Smooth muscle cell (in vitro differentiated cells): ENCODE measurements at regions not wholly inside any gene's neighbourhood (a gene's known extent, or its start where the extent isn't known, plus 50 kb on each side); places are given as distances from the start of the nearest gene placed in this dataset.

Source experiments
- DNase-seq: peaks from one replicate; lab custom pipeline; 2025; ENCODE audit not compliant: unreplicated experiment; lab: John Stamatoyannopoulos, UW
- H2AFZ ChIP-seq: fragments of 200-600 bp; sonication (generic); 2 replicates; pipeline ENCODE4 v1.6.0; 2016; ENCODE audit warnings: antibody characterized with exemption, low read depth, mild to moderate bottlenecking
- H3F3A ChIP-seq: fragments of 200-600 bp; sonication (generic); 2 replicates; pipeline ENCODE4 v1.6.0; 2017; ENCODE audit warnings: antibody characterized with exemption, low read depth
- H3K27ac ChIP-seq: fragments of 200-600 bp; sonication (generic); 2 replicates; pipeline ENCODE4 v1.5.1; 2016; ENCODE audit warnings: low read depth, mild to moderate bottlenecking
- H3K27me3 ChIP-seq: fragments of 200-600 bp; sonication (generic); 2 replicates; pipeline ENCODE4 v1.6.1; 2016; ENCODE audit warnings: low read depth, mild to moderate bottlenecking
- H3K36me3 ChIP-seq: fragments of 200-600 bp; sonication (generic); 2 replicates; pipeline ENCODE4 v1.5.1; 2016; ENCODE audit warnings: low read depth
- H3K4me1 ChIP-seq: fragments of 200-600 bp; sonication (generic); 2 replicates; pipeline ENCODE4 v1.5.1; 2016; ENCODE audit warnings: low read depth
- H3K4me2 ChIP-seq: fragments of 200-600 bp; sonication (generic); 2 replicates; pipeline ENCODE4 v1.6.0; 2016; ENCODE audit warnings: mild to moderate bottlenecking
- H3K4me3 ChIP-seq: fragments of 200-600 bp; sonication (generic); 2 replicates; pipeline ENCODE4 v1.5.1; 2016; ENCODE audit warnings: mild to moderate bottlenecking
- H3K79me2 ChIP-seq: fragments of 200-600 bp; sonication (generic); 2 replicates; pipeline ENCODE4 v1.6.0; 2016; ENCODE audit warnings: low read depth, mild to moderate bottlenecking
- H3K9ac ChIP-seq: fragments of 200-600 bp; sonication (generic); 2 replicates; pipeline ENCODE4 v1.6.0; 2016; ENCODE audit warnings: low read depth
- H3K9me3 ChIP-seq: fragments of 200-600 bp; sonication (generic); replicated peaks from 2 replicates; pipeline ENCODE4 v1.5.1; 2016; ENCODE audit warnings: low read depth
- H4K20me1 ChIP-seq: fragments of 200-600 bp; sonication (generic); 2 replicates; pipeline ENCODE4 v1.6.0; 2016; ENCODE audit warnings: low read depth
- CTCF ChIP-seq: fragments of 200-600 bp; sonication (generic); IDR thresholded peaks from 2 replicates; pipeline ENCODE4 v1.5.1; 2017; ENCODE audit warnings: borderline replicate concordance, mild to moderate bottlenecking, antibody characterized with exemption; ENCODE audit not compliant: insufficient read depth, poor library complexity, severe bottlenecking
- WGBS: methylation state at CpG from one replicate; pipeline ENCODE4 v1.1.7; 2016; ENCODE audit warnings: low lambda C conversion rate; 5-methylcytosine and 5-hydroxymethylcytosine counted together

GRCh38 chr2:14866736-14867352 is 234.3 kb downstream of the LRATD1 start:
- no peak overlapping the region for H3K9ac ChIP-seq
- H3K9me3 ChIP-seq = no peaks in the 10 kb centered on the region
- no peak overlapping the region for H3K4me2 ChIP-seq
- no peaks in the 10 kb centered on the region for H3K36me3 ChIP-seq
- H3K4me1 ChIP-seq = no peaks in the 10 kb centered on the region
- TF ChIP-seq CTCF = no peak
- 93% methylated on average over 1 of the region's 1 CpG for WGBS
- no peak overlapping the region for H3K27ac ChIP-seq
- no peaks in the 10 kb centered on the region for H3K79me2 ChIP-seq
- no peak overlapping the region for H2AFZ ChIP-seq
- H4K20me1 ChIP-seq = no peaks in the 10 kb centered on the region
- no peak overlapping the region for H3K4me3 ChIP-seq
- no peak for DNase-seq
- no peaks in the 10 kb centered on the region for H3K27me3 ChIP-seq
- H3F3A ChIP-seq = no peaks in the 10 kb centered on the region

GRCh38 chr2:14867853-14868252 is 235.3 kb downstream of the LRATD1 start:
- 92% methylated on average over 1 of the region's 1 CpG for WGBS
- Histone ChIP-seq H2AFZ (no peak overlapping the region), H3K9ac (no peak overlapping the region), H4K20me1 (no peaks in the 10 kb centered on the region), H3K79me2 (no peaks in the 10 kb centered on the region), H3K27ac (no peak overlapping the region), H3K27me3 (no peaks in the 10 kb centered on the region), H3K36me3 (no peaks in the 10 kb centered on the region), H3K4me3 (no peak overlapping the region), H3F3A (no peaks in the 10 kb centered on the region), H3K9me3 (no peaks in the 10 kb centered on the region), H3K4me2 (no peak overlapping the region), H3K4me1 (no peaks in the 10 kb centered on the region)
- DNase-seq = no peak
- TF ChIP-seq CTCF = no peak

DNA sequence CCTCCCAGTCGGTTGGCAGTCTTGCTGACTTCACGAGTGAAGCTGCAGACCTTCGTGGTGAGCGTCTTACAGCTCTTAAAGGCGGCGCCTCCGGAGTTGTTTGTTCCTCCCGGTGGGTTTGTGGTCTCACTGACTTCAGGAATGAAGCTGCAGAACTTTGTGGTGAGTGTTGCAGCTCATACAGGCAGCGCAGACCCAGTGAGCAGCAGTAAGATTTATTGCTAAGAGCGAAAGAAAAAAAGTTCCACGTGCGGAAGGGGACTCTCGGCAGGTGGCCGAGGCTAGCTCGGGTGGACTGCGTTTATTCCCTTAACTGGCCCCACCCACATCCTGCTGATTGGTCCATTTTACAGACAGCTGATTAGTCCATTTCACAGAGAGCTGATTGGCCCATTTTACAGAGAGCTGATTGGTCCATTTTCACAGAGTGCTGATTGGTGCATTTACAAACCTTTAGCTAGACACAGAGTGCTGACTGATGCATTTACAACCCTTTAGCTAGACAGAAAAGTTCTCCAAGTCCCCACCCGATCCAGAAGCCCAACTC is 240.3 kb downstream of the LRATD1 start:
- WGBS = 88% methylated on average over 17 of the region's 17 CpGs
- no peaks in the 10 kb centered on the region for H3K27me3 ChIP-seq
- no peaks in the 10 kb centered on the region for H3K79me2 ChIP-seq
- no peaks in the 10 kb centered on the region for H4K20me1 ChIP-seq
- no peak overlapping the region for H3K4me3 ChIP-seq
- H3K36me3 ChIP-seq = no peaks in the 10 kb centered on the region
- no peak overlapping the region for H3K4me2 ChIP-seq
- no peak overlapping the region for H2AFZ ChIP-seq
- H3K4me1 ChIP-seq = no peaks in the 10 kb centered on the region
- no peaks in the 10 kb centered on the region for H3K9me3 ChIP-seq
- H3K27ac ChIP-seq = no peak overlapping the region
- TF ChIP-seq CTCF = no peak
- DNase-seq = no peak
- H3K9ac ChIP-seq = no peak overlapping the region
- H3F3A ChIP-seq = no peaks in the 10 kb centered on the region
